ENCODE measurements at regions not wholly inside any gene's neighbourhood (a gene's known extent, or its start where the extent isn't known, plus 50 kb on each side); places are given as distances from the start of the nearest gene placed in this dataset.
"Not testable (repeated sequence)": the region's sequence is repeated elsewhere in the genome, so short reads cannot be mapped to it uniquely, and the experiment has no call there.

- ChIA-PET CTCF (no interaction called here), POLR2A (no interaction called here)
- DNase-seq (ENCODE audit: low read depth), result no peak
- H3K36me3 ChIP-seq (ENCODE audit: control insufficient read depth, insufficient read depth, low read length), result no peaks in the 10 kb centered on the region
- TF ChIP-seq, protein P1, sequence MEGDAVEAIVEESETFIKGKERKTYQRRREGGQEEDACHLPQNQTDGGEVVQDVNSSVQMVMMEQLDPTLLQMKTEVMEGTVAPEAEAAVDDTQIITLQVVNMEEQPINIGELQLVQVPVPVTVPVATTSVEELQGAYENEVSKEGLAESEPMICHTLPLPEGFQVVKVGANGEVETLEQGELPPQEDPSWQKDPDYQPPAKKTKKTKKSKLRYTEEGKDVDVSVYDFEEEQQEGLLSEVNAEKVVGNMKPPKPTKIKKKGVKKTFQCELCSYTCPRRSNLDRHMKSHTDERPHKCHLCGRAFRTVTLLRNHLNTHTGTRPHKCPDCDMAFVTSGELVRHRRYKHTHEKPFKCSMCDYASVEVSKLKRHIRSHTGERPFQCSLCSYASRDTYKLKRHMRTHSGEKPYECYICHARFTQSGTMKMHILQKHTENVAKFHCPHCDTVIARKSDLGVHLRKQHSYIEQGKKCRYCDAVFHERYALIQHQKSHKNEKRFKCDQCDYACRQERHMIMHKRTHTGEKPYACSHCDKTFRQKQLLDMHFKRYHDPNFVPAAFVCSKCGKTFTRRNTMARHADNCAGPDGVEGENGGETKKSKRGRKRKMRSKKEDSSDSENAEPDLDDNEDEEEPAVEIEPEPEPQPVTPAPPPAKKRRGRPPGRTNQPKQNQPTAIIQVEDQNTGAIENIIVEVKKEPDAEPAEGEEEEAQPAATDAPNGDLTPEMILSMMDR (IDR thresholded peaks at IDR 0.05; ENCODE audit: insufficient read depth, low read depth, low read length), result no peak
- no peaks in the 10 kb centered on the region for H3K27me3 ChIP-seq (ENCODE audit: control insufficient read depth, insufficient read depth, low read length)
- no peak overlapping the region for H3K4me3 ChIP-seq (ENCODE audit: low read depth, low read length)
Observed at GRCh38 chr2:16925145-16925544, 259.5 kb upstream of the CYRIA start.

- H3K36me3 ChIP-seq (ENCODE audit: control insufficient read depth, insufficient read depth, low read length); POLR2A ChIA-PET; DNase-seq (ENCODE audit: low read depth); H3K4me3 ChIP-seq (ENCODE audit: low read depth, low read length); CTCF ChIA-PET; H3K27me3 ChIP-seq (ENCODE audit: control insufficient read depth, insufficient read depth, low read length): not testable (repeated sequence)
Observed at GRCh38 chr2:16915341-16915755, 249.7 kb upstream of the CYRIA start.

- Histone ChIP-seq H3K27me3 (ENCODE audit: control insufficient read depth, insufficient read depth, low read length) (no peaks in the 10 kb centered on the region), H3K4me3 (ENCODE audit: low read depth, low read length) (no peak overlapping the region), H3K36me3 (ENCODE audit: control insufficient read depth, insufficient read depth, low read length) (no peaks in the 10 kb centered on the region)
- DNase-seq (ENCODE audit: low read depth), result no peak
- CTCF ChIA-PET, result no interaction called here
- POLR2A ChIA-PET, result no interaction called here
- TF ChIP-seq, protein P1 (IDR thresholded peaks at IDR 0.05; ENCODE audit: insufficient read depth, low read depth, low read length), result no peak
Observed at GRCh38 chr2:16911746-16912145, 246.1 kb upstream of the CYRIA start.

- POLR2A ChIA-PET, result no interaction called here
- H3K36me3 ChIP-seq (ENCODE audit: control insufficient read depth, insufficient read depth, low read length), result no peaks in the 10 kb centered on the region
- TF ChIP-seq, protein P1 (IDR thresholded peaks at IDR 0.05; ENCODE audit: insufficient read depth, low read depth, low read length), result no peak
- CTCF ChIA-PET, result no interaction called here
- H3K4me3 ChIP-seq (ENCODE audit: low read depth, low read length), result no peak overlapping the region
- H3K27me3 ChIP-seq (ENCODE audit: control insufficient read depth, insufficient read depth, low read length), result no peaks in the 10 kb centered on the region
- no peak for DNase-seq (ENCODE audit: low read depth)
Observed at GRCh38 chr2:16908656-16909055, 243.0 kb upstream of the CYRIA start.

DNA sequence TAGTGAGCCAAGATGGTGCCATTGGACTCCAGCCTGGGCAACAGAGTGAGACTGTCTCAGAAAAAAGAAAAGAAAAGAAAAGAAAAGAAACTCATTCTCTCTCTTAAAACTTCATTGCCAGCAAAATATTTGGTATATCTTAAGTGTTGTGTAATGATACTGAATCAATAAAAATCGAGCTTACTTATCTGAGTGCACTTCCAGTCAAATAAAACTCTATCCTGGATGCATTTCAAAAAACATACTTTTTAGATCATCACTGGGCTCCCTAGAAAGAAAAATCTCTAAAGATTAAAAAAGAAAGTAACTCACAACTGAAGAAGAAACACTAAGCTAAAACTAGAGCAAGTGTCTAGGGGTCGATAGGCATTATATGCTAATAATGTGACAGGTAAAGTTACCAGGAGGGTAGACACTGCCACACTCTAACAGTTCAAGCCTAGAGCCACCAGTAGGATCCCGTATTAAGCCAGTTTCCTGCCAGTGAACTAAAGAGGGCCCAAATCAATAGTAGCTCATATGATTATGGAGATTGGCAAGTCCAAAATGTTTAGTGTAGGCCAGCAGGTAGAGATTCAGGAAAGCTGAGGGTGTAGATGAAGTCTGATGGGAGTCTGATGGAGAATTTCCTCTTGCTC, 242.1 kb upstream of the CYRIA start:
- ChIA-PET POLR2A (no interaction called here), CTCF (no interaction called here)
- no peak for DNase-seq (ENCODE audit: low read depth)
- Histone ChIP-seq H3K36me3 (ENCODE audit: control insufficient read depth, insufficient read depth, low read length) (no peaks in the 10 kb centered on the region), H3K4me3 (ENCODE audit: low read depth, low read length) (no peak overlapping the region), H3K27me3 (ENCODE audit: control insufficient read depth, insufficient read depth, low read length) (no peaks in the 10 kb centered on the region)
- TF ChIP-seq, protein P1 (IDR thresholded peaks at IDR 0.05; ENCODE audit: insufficient read depth, low read depth, low read length), result no peak

DNA sequence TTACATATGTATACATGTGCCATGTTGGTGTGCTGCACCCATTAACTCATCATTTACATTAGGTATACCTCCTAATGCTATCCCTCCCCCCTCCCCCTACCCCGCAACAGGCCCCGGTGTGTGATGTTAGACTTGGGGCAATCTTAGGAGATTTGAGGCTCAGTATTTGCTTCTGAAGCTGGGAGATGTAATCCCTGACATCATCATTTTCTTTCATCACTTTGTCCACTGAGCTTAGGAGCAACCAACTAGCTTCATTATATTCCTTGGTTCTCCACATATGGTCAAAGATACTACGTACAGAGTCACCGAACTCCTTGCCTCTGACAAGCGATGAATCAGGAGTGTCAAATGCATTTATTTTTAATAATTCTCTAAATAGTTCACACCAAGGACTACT, 239.7 kb upstream of the CYRIA start:
- H3K4me3 ChIP-seq (ENCODE audit: low read depth, low read length); CTCF ChIA-PET; POLR2A ChIA-PET; DNase-seq (ENCODE audit: low read depth); H3K36me3 ChIP-seq (ENCODE audit: control insufficient read depth, insufficient read depth, low read length); H3K27me3 ChIP-seq (ENCODE audit: control insufficient read depth, insufficient read depth, low read length): not testable (repeated sequence)

Data from BJ (cell line).